Renal cortex interstitium (tissue), 11 donors: ENCODE measurements at regions not wholly inside any gene's neighbourhood (a gene's known extent, or its start where the extent isn't known, plus 50 kb on each side); places are given as distances from the start of the nearest gene placed in this dataset.

ENCODE experiments used
- DNase-seq, 11 donors: peaks; one replicate each; pipeline ENCODE4 v3.0.0-alpha.2; 2013; ENCODE audit warnings: low read depth in 9 of 11, low spot score in 4 of 11; ENCODE audit errors: extremely low read depth in 1 of 11

- no peak for DNase-seq
Observed at GRCh38 chr6:98526465-98526864, 307.9 kb upstream of the POU3F2 start.

- no peak for DNase-seq
Observed at GRCh38 chr6:98529364-98529763, 305.0 kb upstream of the POU3F2 start.

- DNase-seq: no peak
Observed at GRCh38 chr6:98530732-98531131, 303.6 kb upstream of the POU3F2 start.

- no peak for DNase-seq
Observed at GRCh38 chr6:98532004-98532403, 302.4 kb upstream of the POU3F2 start.

GRCh38 chr6:98539741-98540140 is 294.6 kb upstream of the POU3F2 start:
- no peak for DNase-seq

GRCh38 chr6:98546376-98546775 is 288.0 kb upstream of the POU3F2 start:
- DNase-seq: no peak

- no peak for DNase-seq
Observed at GRCh38 chr6:98547151-98547550, 287.2 kb upstream of the POU3F2 start.

GRCh38 chr6:98547634-98548033 is 286.7 kb upstream of the POU3F2 start:
- peak in 2 of 11 donors; percentile 0 to 3 for DNase-seq

- DNase-seq: no peak
Observed at GRCh38 chr6:98548301-98548700, 286.1 kb upstream of the POU3F2 start.

- no peak for DNase-seq
Observed at GRCh38 chr6:98560418-98560817, 274.0 kb upstream of the POU3F2 start.

GRCh38 chr6:98560841-98561240 is 273.5 kb upstream of the POU3F2 start:
- no peak for DNase-seq

- DNase-seq: no peak
Observed at GRCh38 chr6:98566126-98566525, 268.2 kb upstream of the POU3F2 start.

GRCh38 chr6:98572579-98572978 is 261.8 kb upstream of the POU3F2 start:
- no peak for DNase-seq

- no peak for DNase-seq
Observed at GRCh38 chr6:98574984-98575383, 259.4 kb upstream of the POU3F2 start.

- DNase-seq: no peak
Observed at GRCh38 chr6:98576791-98577190, 257.6 kb upstream of the POU3F2 start.

GRCh38 chr6:98578016-98578415 is 256.4 kb upstream of the POU3F2 start:
- DNase-seq: no peak

GRCh38 chr6:98579079-98579478 is 255.3 kb upstream of the POU3F2 start:
- DNase-seq: no peak

- no peak for DNase-seq
Observed at GRCh38 chr6:98579941-98580340, 254.4 kb upstream of the POU3F2 start.

- DNase-seq: no peak
Observed at GRCh38 chr6:98581705-98582104, 252.7 kb upstream of the POU3F2 start.

GRCh38 chr6:98583506-98583905 is 250.9 kb upstream of the POU3F2 start:
- no peak for DNase-seq

GRCh38 chr6:98586163-98586562 is 248.2 kb upstream of the POU3F2 start:
- DNase-seq: no peak

GRCh38 chr6:98587555-98587954 is 246.8 kb upstream of the POU3F2 start:
- DNase-seq: no peak
